Panc1 (cell line): ENCODE measurements at regions not wholly inside any gene's neighbourhood (a gene's known extent, or its start where the extent isn't known, plus 50 kb on each side); places are given as distances from the start of the nearest gene placed in this dataset.

Experiments used
- ATAC-seq: fragments of 200-7000 bp; cut with Tn5 transposase; 2 replicates; pipeline ENCODE4 v1.9.1; 2020; ENCODE audit warnings: mild to moderate bottlenecking, moderate library complexity
- BruUV-seq: library from RNA; stranded (reverse); fragments of 400-500 nt; replicated peaks from 2 replicates; lab custom pipeline; 2021; lab: Mats Ljungman, UMichigan
- CTCF ChIA-PET: fragments of 300-600 bp; sonication (Branson Sonifier 250); formaldehyde crosslinking; loops from one replicate; lab custom pipeline; 2022; ENCODE audit warnings: antibody characterized with exemption; lab: Charles Lee
- POLR2A ChIA-PET: fragments of 300-600 bp; sonication (Branson Sonifier 250); formaldehyde crosslinking; loops from one replicate; lab custom pipeline; 2022; ENCODE audit warnings: antibody characterized with exemption; lab: Charles Lee
- DNase-seq: peaks from one replicate; pipeline ENCODE4 v3.0.0-alpha.2; 2010; ENCODE audit warnings: low read depth, low spot score
- H3K27ac ChIP-seq: 2 replicates; pipeline ENCODE4 v1.5.1; 2011; ENCODE audit warnings: mild to moderate bottlenecking, low read length, inconsistent platforms
- H3K27me3 ChIP-seq: fragments of 200-500 bp; sonication (Bioruptor generic); 2 replicates; pipeline ENCODE4 v1.6.0; 2014; ENCODE audit warnings: low read length, inconsistent platforms; ENCODE audit not compliant: control insufficient read depth, insufficient read depth
- H3K36me3 ChIP-seq: fragments of 200-500 bp; sonication (Bioruptor generic); 2 replicates; pipeline ENCODE4 v1.5.1; 2014; ENCODE audit warnings: inconsistent platforms, mild to moderate bottlenecking, low read length, moderate library complexity; ENCODE audit not compliant: control insufficient read depth, insufficient read depth
- H3K4me1 ChIP-seq: 2 replicates; pipeline ENCODE4 v1.5.1; 2011; ENCODE audit warnings: inconsistent platforms, mild to moderate bottlenecking, low read length, moderate library complexity; ENCODE audit not compliant: control insufficient read depth, insufficient read depth
- H3K4me3 ChIP-seq, 2 experiments: 2 replicates each; pipeline ENCODE4 v1.5.1; 2011 to 2012; ENCODE audit warnings: low read depth in 2 of 2, low read length in 2 of 2, mild to moderate bottlenecking in 2 of 2, inconsistent platforms in 1 of 2, moderate library complexity in 1 of 2
- H3K9me3 ChIP-seq: fragments of 200-500 bp; sonication (Bioruptor generic); 2 replicates; pipeline ENCODE4 v1.5.1; 2014; ENCODE audit warnings: low read depth, mild to moderate bottlenecking, inconsistent platforms, low read length, moderate library complexity; ENCODE audit not compliant: control insufficient read depth, insufficient read depth
- POLR2AphosphoS5 ChIP-seq: IDR thresholded peaks from 2 replicates; pipeline ENCODE4 v1.6.1; 2012; ENCODE audit warnings: mild to moderate bottlenecking, low read depth, low read length, moderate library complexity
- SIN3A ChIP-seq: IDR thresholded peaks from 2 replicates; pipeline ENCODE4 v1.6.1; 2012; ENCODE audit warnings: low read depth, mild to moderate bottlenecking, low read length, moderate library complexity, borderline replicate concordance; ENCODE audit not compliant: insufficient read depth
- TCF7L2 ChIP-seq: IDR thresholded peaks from 2 replicates; pipeline ENCODE4 v1.6.1; 2011; ENCODE audit warnings: mild to moderate bottlenecking, low read depth, low read length, inconsistent platforms
- in situ Hi-C: cut with HindIII; loops from 2 replicates; pipeline ENCODE4 v1.10.0; 2016; ENCODE audit warnings: low sequenced_read_pairs, low pct_unique_long_range_greater_than_20kb
- intact Hi-C: fragments of 100-400 bp; cut with micrococcal nuclease; formaldehyde crosslinking; loops from one replicate; pipeline ENCODE4 v1.10.0; 2022; ENCODE audit not compliant: unreplicated experiment
- TF ChIP-seq, protein P1 (sequence below): fragments of 450-650 bp; IDR thresholded peaks from 2 replicates; pipeline ENCODE4 v1.5.1; 2017; ENCODE audit warnings: mild to moderate bottlenecking
- TF ChIP-seq, protein P2 (sequence below), 2 experiments: IDR thresholded peaks; 2 replicates each; pipeline ENCODE4 v1.6.1; 2011 to 2012; ENCODE audit warnings: low read depth in 2 of 2, control low read depth in 1 of 2, low read length in 1 of 2, mild to moderate bottlenecking in 1 of 2, moderate library complexity in 1 of 2; ENCODE audit not compliant: insufficient read depth in 1 of 2

DNA sequence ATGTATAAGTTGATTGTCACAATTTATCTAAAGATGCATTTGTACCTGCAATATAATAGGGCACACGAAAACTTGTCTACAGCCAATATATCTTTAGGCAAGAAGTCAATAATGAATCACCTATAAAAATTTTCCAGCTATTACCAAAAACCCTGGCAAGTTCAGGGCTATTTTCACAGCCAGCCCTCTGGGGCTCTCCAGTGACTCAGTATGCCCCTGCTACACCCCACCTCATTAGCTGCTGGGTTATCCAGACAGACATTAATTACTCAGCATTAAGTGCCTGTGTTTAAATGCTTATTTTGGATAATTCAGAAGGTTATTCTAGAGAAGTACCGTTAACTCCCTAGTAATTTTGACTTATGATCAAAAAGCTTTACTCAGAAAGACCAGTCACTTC, 220.2 kb downstream of the TBX15 start:
- no TSS peak for BruUV-seq
- Histone ChIP-seq H3K27me3 (no peaks in the 10 kb centered on the region), H3K9me3 (no peaks in the 10 kb centered on the region), H3K4me1 (no peaks in the 10 kb centered on the region), H3K36me3 (no peaks in the 10 kb centered on the region), H3K4me3 (no peak overlapping the region), H3K27ac (no peak overlapping the region)
- CTCF ChIA-PET: no interaction called here
- intact Hi-C loops (no loop called here), in situ Hi-C loops (no loop called here)
- POLR2A ChIA-PET: no interaction called here
- TF ChIP-seq TCF7L2: no peak
- TF ChIP-seq, protein P1, sequence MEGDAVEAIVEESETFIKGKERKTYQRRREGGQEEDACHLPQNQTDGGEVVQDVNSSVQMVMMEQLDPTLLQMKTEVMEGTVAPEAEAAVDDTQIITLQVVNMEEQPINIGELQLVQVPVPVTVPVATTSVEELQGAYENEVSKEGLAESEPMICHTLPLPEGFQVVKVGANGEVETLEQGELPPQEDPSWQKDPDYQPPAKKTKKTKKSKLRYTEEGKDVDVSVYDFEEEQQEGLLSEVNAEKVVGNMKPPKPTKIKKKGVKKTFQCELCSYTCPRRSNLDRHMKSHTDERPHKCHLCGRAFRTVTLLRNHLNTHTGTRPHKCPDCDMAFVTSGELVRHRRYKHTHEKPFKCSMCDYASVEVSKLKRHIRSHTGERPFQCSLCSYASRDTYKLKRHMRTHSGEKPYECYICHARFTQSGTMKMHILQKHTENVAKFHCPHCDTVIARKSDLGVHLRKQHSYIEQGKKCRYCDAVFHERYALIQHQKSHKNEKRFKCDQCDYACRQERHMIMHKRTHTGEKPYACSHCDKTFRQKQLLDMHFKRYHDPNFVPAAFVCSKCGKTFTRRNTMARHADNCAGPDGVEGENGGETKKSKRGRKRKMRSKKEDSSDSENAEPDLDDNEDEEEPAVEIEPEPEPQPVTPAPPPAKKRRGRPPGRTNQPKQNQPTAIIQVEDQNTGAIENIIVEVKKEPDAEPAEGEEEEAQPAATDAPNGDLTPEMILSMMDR: no peak
- no peak for DNase-seq
- no peak for ATAC-seq

- DNase-seq (no peak), ATAC-seq (no peak)
- Histone ChIP-seq H3K4me3 (no peak overlapping the region), H3K27ac (no peak overlapping the region), H3K4me1 (no peaks in the 10 kb centered on the region), H3K36me3 (no peaks in the 10 kb centered on the region), H3K9me3 (no peaks in the 10 kb centered on the region), H3K27me3 (no peaks in the 10 kb centered on the region)
- ChIA-PET CTCF (no interaction called here), POLR2A (no interaction called here)
- intact Hi-C loops: no loop called here
- in situ Hi-C loops: no loop called here
- TF ChIP-seq TCF7L2: no peak
- no peak for TF ChIP-seq POLR2AphosphoS5
- TF ChIP-seq, protein P2, sequence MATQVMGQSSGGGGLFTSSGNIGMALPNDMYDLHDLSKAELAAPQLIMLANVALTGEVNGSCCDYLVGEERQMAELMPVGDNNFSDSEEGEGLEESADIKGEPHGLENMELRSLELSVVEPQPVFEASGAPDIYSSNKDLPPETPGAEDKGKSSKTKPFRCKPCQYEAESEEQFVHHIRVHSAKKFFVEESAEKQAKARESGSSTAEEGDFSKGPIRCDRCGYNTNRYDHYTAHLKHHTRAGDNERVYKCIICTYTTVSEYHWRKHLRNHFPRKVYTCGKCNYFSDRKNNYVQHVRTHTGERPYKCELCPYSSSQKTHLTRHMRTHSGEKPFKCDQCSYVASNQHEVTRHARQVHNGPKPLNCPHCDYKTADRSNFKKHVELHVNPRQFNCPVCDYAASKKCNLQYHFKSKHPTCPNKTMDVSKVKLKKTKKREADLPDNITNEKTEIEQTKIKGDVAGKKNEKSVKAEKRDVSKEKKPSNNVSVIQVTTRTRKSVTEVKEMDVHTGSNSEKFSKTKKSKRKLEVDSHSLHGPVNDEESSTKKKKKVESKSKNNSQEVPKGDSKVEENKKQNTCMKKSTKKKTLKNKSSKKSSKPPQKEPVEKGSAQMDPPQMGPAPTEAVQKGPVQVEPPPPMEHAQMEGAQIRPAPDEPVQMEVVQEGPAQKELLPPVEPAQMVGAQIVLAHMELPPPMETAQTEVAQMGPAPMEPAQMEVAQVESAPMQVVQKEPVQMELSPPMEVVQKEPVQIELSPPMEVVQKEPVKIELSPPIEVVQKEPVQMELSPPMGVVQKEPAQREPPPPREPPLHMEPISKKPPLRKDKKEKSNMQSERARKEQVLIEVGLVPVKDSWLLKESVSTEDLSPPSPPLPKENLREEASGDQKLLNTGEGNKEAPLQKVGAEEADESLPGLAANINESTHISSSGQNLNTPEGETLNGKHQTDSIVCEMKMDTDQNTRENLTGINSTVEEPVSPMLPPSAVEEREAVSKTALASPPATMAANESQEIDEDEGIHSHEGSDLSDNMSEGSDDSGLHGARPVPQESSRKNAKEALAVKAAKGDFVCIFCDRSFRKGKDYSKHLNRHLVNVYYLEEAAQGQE (IDR thresholded peaks at IDR 0.05; ENCODE audit: insufficient read depth in 1 of 2, low read depth in 2 of 2, low read length in 1 of 2): no peak
- no peak for TF ChIP-seq SIN3A
- BruUV-seq: no TSS peak
Measured at GRCh38 chr1:118753976-118754375, 234.2 kb downstream of the TBX15 start.

GRCh38 chr1:118751166-118751565, 237.0 kb downstream of the TBX15 start:
- BruUV-seq: no TSS peak
- POLR2A ChIA-PET: no interaction called here

More at GRCh38 chr1:118751166-118751565, 237.0 kb downstream of the TBX15 start:
- no peak overlapping the region for H3K27ac ChIP-seq
- H3K4me3 ChIP-seq: no peak overlapping the region
- no peaks in the 10 kb centered on the region for H3K36me3 ChIP-seq
- TF ChIP-seq TCF7L2 (no peak), SIN3A (no peak), POLR2AphosphoS5 (no peak)
- TF ChIP-seq, protein P1: no peak
- TF ChIP-seq, protein P2 (IDR thresholded peaks at IDR 0.05; ENCODE audit: insufficient read depth in 1 of 2, low read depth in 2 of 2, low read length in 1 of 2): no peak
- no peak for ATAC-seq
- no peak for DNase-seq
- H3K4me1 ChIP-seq: no peaks in the 10 kb centered on the region
- in situ Hi-C loops (no loop called here), intact Hi-C loops (no loop called here)
- no peaks in the 10 kb centered on the region for H3K9me3 ChIP-seq
- H3K27me3 ChIP-seq: no peaks in the 10 kb centered on the region
- CTCF ChIA-PET: no interaction called here
